ENCODE measurements at regions not wholly inside any gene's neighbourhood (a gene's known extent, or its start where the extent isn't known, plus 50 kb on each side); places are given as distances from the start of the nearest gene placed in this dataset.
"Not testable (repeated sequence)": the region's sequence is repeated elsewhere in the genome, so short reads cannot be mapped to it uniquely, and the experiment has no call there.

DNA sequence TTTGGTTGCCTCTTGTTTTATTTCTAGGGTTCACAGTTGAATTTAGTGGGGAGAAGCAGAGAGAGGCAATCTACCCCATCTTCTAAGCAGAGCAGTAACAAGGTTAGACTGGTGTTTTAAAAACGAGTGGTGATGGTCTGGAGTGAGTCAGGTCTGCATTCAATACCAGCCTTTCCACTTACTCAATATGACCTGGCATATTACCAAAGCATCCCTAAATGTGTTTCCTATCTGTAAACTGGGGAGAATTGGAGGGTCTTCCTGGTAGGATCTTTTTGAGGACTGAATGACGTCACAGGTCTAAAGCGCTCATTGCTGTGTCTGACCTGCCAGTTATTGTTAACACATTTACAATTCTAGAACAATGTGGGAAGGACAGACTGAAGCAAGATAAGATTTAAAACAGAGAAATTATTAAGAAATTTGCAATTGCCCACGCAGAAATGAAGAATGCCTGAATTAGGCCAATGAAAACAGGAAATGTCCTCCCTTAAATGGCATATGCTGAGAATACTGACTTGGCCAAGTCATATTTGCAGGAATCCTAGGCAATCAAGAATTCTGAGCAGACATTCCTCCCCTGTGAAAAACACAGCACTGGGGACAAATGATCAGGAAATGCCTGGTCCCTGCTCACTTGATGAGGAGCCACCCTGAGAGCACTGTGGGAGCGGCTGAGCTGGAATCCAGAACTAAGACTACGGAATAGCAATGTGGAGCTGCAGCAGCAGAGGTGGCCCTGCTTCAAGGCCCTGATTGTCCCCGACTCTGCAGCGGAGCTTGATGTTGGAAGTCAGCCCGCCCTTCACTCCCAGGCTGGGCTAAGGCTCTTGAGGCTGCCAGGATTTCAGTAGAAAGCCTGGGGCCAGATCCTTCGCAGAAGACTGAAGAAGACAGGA is 184.5 kb upstream of the CXCL12 start:
- DNase-seq: no peak

- no peak for DNase-seq
These were observed 186.8 kb upstream of the CXCL12 start for GRCh38 chr10:44571701-44572100.

DNA sequence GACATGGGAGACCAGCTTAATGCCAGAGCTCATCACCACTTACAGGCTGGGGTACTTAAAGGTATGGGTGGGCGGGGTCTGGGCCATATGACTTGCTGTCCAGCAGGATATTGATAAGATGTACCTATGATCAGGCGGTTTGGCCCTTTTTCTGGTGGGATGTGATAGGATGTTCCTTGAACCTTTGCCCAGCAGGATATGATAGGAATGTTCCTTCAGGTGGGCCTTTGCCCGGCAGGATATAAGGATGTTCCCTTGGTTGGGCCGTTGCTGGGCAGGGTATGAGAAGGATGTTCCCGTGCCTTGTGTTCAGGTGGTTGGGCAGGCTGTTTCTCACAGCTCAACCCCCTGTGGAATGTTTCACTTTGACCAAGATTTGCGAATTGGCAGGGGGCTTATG is 187.2 kb upstream of the CXCL12 start:
- DNase-seq: no peak

GRCh38 chr10:44573821-44574220 is 188.9 kb upstream of the CXCL12 start:
- DNase-seq: no peak

DNA sequence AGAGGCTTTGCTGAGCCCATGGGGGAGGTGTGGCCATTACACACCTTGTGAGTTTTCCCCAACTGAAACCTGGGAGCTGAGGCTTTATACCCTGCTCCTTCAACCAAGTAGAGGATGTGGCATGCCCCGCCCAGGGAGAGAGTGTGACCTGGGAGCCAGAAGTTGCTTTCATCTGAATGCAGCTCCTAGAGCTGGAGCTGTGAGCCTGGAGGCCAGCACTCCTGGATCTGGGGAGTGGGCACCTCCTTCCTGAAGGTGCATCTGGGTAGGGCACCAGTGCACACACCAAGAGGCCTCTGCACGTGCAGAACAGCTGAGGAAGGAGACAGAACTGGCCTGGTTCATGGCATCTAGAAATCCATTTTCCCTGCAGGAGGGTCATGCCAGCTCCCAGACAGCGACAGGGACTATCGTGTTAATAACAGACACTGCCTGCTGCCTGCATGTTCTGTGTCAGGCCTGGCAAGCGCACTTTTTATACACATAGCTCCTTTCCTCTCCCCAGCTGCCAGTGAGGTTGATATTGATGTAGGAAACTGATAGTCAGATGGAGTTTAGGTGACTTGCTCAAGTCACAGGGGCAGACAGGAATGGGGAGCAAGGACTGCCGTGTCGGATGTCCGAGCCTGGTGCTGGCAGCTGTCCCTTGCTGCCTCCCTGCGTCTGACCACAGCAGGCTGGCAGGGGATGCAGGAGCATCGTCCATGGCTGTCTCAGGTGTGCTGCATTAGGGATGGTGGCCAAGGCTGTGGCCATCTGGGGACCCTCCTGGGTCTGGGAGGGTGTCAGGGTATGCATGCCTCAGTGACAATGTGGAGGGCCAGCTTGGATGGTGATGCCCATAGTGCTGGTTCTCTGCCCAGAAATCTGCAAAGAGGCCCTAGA is 189.9 kb upstream of the CXCL12 start:
- DNase-seq: no peak

GRCh38 chr10:44575601-44576380 is 190.9 kb upstream of the CXCL12 start:
- no peak for DNase-seq

DNA sequence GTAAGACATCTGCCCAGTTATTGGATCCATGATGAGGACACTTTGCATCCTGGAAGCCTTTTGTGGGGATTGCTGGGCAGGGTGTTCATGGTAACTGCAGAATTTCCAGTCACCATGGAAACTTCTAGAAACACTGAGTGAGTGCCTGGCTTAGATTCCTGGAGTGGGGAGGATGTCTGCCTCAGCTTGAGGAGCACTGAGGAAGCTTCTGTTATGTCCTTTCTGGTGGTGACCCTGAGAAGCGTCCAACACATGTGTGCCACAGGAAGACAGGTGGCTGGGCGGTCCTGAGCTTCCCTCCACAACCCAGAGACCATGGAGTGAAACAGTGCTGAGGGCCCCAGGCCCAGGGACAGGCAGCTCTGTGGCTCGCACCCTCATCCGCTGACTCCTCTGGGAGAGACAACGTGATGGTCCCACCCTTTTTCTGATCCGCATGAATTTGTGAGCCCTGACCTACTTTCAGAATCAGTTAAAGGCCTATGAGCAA is 191.8 kb upstream of the CXCL12 start:
- no peak for DNase-seq

DNA sequence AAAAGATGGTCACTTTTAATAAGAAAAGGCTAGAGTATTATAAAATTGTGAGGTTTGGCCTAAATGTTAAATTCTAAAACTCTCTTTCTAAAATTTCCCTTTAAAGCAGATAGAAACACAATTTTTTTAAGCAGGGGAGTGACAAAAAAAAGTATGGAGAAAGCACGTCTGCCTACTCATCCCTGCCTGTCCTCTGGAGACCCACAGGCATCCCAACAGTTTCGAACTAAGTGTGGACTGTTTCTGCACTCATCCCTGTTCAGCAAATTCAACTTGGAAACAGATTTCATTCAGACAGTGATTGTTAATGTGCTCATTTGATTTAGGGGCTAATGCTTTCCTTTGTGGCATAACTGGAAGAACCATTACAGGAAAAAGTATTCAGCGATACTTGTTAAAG is 192.6 kb upstream of the CXCL12 start:
- no peak for DNase-seq

GRCh38 chr10:44578271-44578670 is 193.4 kb upstream of the CXCL12 start:
- no peak for DNase-seq

GRCh38 chr10:44578963-44579362 is 194.1 kb upstream of the CXCL12 start:
- not testable (repeated sequence) for DNase-seq

- DNase-seq: no peak
These were observed 197.1 kb upstream of the CXCL12 start for GRCh38 chr10:44581996-44582395.

DNA sequence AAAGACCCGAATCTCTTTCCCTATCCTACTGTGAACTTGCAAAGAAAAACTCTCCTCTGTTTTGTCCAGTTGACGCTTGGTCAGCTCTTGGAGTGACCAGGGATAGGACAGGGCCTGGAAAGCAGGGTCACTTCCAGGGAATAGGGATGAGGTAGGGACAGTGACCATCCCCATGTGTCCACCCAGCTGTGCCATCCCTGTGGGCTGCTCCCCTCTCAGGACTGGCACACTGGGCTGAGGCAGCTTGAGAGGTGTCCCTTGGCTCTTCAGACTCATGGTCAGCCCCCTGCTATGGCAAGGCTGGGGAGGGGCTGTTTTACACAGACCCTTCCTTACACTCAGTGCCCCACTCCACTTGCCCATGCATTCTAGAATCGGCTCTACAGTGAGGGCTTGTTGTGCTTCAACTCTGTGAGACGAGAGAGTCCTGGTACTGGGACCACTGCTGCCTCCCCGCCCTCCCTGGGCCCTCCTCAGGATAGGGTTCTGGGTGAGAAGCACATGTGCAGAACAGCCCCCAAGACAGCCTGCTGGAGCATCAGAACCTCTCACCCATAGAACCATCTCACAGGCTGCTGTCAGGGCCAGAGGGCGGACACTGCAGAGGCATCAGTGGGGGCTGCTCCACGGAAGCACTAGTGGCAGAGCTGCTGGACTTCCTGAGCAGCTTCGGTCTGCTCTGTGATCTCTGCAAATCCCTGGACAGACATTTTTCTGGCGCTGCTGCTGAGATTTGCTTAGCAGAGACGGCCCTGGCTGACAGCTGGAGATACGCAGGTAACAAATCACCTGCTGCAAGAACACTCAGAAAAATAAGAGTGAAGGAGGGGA is 202.8 kb upstream of the CXCL12 start:
- no peak for DNase-seq

GRCh38 chr10:44589181-44589943 is 204.5 kb upstream of the CXCL12 start:
- no peak for DNase-seq

- DNase-seq: no peak
These were observed 205.1 kb upstream of the CXCL12 start for GRCh38 chr10:44589944-44590449.

GRCh38 chr10:44591911-44592310 is 207.0 kb upstream of the CXCL12 start:
- DNase-seq: no peak

- DNase-seq: no peak
These were observed 209.1 kb upstream of the CXCL12 start for GRCh38 chr10:44593952-44594351.

- no peak for DNase-seq
These were observed 222.2 kb upstream of the CXCL12 start for GRCh38 chr10:44607116-44607515.

DNA sequence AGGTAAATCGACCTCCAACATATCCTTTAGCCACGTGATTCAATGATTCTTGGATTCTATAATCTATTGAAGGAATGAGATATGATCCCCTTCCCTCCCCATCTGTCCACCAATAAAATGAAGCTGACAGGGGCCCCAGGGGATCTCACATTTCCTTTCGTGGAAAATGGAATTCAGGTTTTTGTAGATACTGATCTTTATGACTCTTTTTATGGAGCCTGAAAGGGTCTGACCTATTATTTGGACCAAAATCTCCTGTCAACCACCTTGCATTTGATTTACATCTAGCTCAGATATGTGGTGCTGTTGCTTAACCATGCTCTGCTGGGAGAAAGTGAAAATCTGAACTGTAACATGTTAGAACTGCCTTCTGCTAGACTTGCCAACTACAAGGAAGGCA is 234.0 kb upstream of the CXCL12 start:
- DNase-seq: no peak

GRCh38 chr10:44619521-44619920 is 234.6 kb upstream of the CXCL12 start:
- DNase-seq: no peak

DNA sequence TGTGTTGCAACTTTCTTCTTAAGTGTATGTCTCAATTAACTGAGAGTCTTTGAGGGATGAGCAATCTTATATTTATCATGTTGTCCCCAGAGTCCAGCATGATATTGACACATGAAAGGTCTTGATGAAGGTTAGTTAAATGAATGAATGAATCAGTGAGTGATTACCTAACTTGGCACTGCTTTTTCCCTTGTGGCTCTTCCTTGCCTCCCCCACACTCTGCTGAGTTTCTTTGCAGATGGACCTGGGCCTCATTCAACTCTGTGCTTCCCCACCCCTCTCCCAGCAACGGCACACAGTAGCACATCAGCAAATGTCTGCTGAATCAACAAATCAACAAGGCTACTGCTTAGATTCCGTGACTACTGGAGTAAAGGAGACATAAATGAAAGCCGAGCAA is 235.1 kb upstream of the CXCL12 start:
- DNase-seq: no peak

Data from NCI-H1694 (cell line).